HFFc6 (cell line): ENCODE measurements at regions not wholly inside any gene's neighbourhood (a gene's known extent, or its start where the extent isn't known, plus 50 kb on each side); places are given as distances from the start of the nearest gene placed in this dataset.
"Not testable (repeated sequence)": the region's sequence is repeated elsewhere in the genome, so short reads cannot be mapped to it uniquely, and the experiment has no call there.

Experiments used
- DNase-seq: peaks from one replicate; pipeline ENCODE4 v3.0.0-alpha.2; 2018
- H3K27ac Mint-ChIP-seq: 2 replicates; pipeline ENCODE4 v1.8.0; 2020; ENCODE audit warnings: mild to moderate bottlenecking, mixed read lengths
- H3K27me3 Mint-ChIP-seq: 2 replicates; pipeline ENCODE4 v1.8.0; 2021; ENCODE audit warnings: mild to moderate bottlenecking, moderate library complexity, mixed read lengths; ENCODE audit not compliant: insufficient read depth
- H3K36me3 Mint-ChIP-seq: 2 replicates; pipeline ENCODE4 v1.8.0; 2021; ENCODE audit warnings: low read depth, mixed read lengths
- H3K4me1 Mint-ChIP-seq: 2 replicates; pipeline ENCODE4 v1.8.0; 2020; ENCODE audit warnings: low read depth, mixed read lengths
- H3K4me3 Mint-ChIP-seq: 2 replicates; pipeline ENCODE4 v1.8.0; 2020; ENCODE audit warnings: mild to moderate bottlenecking, moderate library complexity, mixed read lengths
- H3K9me3 Mint-ChIP-seq: 2 replicates; pipeline ENCODE4 v1.8.0; 2020; ENCODE audit warnings: mild to moderate bottlenecking, mixed read lengths
- TF ChIP-seq, protein P1 (sequence below): fragments of 200-600 bp; sonication (generic); IDR thresholded peaks from 2 replicates; pipeline ENCODE4 v1.5.0; 2021; ENCODE audit warnings: antibody characterized with exemption, mild to moderate bottlenecking

DNA sequence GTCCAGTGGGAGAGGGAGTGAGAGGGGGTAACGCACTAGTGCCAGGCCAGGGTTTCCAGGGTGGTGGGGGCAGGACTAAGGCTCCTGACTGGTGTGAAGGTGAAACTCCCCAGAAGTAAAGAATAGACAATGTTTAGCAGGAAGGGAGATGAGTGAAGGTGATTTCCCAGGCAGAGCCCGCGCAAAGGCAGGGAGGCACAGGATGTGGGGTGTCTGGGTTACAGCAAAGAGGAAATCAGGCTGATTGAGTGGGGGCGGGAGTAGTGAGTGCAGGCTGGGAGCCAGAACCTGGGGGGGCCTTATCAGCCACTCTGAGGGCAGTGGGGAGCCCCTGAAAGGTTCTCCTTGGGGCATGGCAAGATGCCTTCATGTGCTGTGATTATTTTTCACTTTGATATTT lies 167.5 kb downstream of the UTP18 start:
- peaks cover 12% of the 10 kb centered on the region for H3K9me3 Mint-ChIP-seq
- no peak for DNase-seq
- TF ChIP-seq, protein P1, sequence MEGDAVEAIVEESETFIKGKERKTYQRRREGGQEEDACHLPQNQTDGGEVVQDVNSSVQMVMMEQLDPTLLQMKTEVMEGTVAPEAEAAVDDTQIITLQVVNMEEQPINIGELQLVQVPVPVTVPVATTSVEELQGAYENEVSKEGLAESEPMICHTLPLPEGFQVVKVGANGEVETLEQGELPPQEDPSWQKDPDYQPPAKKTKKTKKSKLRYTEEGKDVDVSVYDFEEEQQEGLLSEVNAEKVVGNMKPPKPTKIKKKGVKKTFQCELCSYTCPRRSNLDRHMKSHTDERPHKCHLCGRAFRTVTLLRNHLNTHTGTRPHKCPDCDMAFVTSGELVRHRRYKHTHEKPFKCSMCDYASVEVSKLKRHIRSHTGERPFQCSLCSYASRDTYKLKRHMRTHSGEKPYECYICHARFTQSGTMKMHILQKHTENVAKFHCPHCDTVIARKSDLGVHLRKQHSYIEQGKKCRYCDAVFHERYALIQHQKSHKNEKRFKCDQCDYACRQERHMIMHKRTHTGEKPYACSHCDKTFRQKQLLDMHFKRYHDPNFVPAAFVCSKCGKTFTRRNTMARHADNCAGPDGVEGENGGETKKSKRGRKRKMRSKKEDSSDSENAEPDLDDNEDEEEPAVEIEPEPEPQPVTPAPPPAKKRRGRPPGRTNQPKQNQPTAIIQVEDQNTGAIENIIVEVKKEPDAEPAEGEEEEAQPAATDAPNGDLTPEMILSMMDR = no peak
- H3K4me3 Mint-ChIP-seq = no peak overlapping the region
- no peaks in the 10 kb centered on the region; the same call in 1 of the 2 replicates for H3K27me3 Mint-ChIP-seq
- H3K36me3 Mint-ChIP-seq = no peaks in the 10 kb centered on the region
- no peak overlapping the region for H3K27ac Mint-ChIP-seq
- H3K4me1 Mint-ChIP-seq = no peaks in the 10 kb centered on the region

DNA sequence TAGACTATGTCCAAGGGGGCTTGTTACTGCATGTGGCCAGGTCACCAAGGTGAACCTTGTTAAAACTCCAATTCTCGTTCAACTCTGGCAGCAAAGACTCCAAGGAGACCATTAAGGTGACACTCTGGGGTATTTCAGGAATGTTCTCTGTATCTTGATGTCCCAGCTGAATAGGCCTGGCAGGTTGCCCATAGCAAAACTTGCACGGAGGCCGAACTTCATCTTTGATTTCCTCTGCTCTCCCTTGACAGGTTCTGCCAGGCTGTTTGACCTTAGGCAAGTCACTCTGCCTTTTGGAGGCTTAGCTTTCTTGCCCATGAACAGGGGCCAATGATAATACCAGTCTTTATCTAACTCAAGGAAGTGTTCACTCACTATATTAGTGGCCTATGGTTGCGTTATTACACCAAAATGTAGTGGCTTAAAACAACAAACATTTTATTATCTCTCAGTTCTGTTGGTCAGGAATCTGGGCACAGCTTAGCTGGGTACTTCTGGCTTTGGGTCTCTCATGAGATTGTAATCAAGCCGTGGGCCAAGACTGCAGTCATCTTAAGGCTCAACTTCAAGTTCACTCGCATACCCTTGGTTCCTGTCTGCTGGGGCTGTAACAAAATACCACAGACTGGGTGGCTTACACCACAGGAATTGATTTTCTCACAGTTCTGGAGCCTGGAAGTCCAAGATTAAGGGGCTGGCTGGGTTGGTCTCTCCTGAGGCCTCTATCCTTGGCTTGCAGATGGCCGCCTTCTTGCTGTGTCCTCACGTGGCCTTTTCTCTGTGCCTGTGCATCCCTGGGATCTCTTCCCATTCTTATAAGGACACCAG lies 168.5 kb downstream of the UTP18 start:
- no peak overlapping the region for H3K27ac Mint-ChIP-seq
- no peaks in the 10 kb centered on the region; the same call in 1 of the 2 replicates for H3K27me3 Mint-ChIP-seq
- no peaks in the 10 kb centered on the region for H3K4me1 Mint-ChIP-seq
- H3K36me3 Mint-ChIP-seq = no peaks in the 10 kb centered on the region
- H3K4me3 Mint-ChIP-seq = no peak overlapping the region
- no peak for DNase-seq
- peaks cover 11% of the 10 kb centered on the region for H3K9me3 Mint-ChIP-seq
- TF ChIP-seq, protein P1 = no peak

DNA sequence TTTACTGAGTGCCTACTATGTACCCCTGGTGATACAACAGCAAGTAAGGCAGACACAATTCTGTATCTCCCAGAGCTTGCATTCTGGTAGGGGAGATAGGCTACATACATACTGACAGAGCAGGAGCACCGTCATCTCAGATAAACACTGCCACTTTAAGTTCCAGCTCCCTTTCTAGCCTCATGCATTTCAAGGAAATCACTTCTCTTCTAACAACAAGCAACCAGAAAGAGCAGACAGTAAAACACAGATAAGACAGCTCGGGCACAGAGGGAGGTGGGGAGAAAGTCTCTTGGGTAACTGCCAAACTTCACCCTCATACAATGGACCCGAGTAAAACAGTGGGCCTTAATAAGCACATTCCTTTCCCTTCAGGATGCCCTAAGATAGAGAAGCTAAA lies 169.6 kb downstream of the UTP18 start:
- H3K27me3 Mint-ChIP-seq, H3K36me3 Mint-ChIP-seq, H3K27ac Mint-ChIP-seq, H3K4me1 Mint-ChIP-seq, DNase-seq, H3K4me3 Mint-ChIP-seq: not testable (repeated sequence)
- H3K9me3 Mint-ChIP-seq = peaks cover 17% of the 10 kb centered on the region

GRCh38 chr17:51430591-51430990 lies 170.2 kb downstream of the UTP18 start:
- no peak overlapping the region for H3K27ac Mint-ChIP-seq
- H3K4me1 Mint-ChIP-seq = no peaks in the 10 kb centered on the region
- TF ChIP-seq, protein P1 = no peak
- peaks cover 22% of the 10 kb centered on the region for H3K9me3 Mint-ChIP-seq
- H3K4me3 Mint-ChIP-seq = no peak overlapping the region
- H3K36me3 Mint-ChIP-seq = no peaks in the 10 kb centered on the region
- no peaks in the 10 kb centered on the region; the same call in 1 of the 2 replicates for H3K27me3 Mint-ChIP-seq
- no peak for DNase-seq

- H3K9me3 Mint-ChIP-seq = peaks cover 24% of the 10 kb centered on the region
- H3K27me3 Mint-ChIP-seq = no peaks in the 10 kb centered on the region
- H3K4me1 Mint-ChIP-seq = no peaks in the 10 kb centered on the region
- H3K4me3 Mint-ChIP-seq = no peak overlapping the region
- TF ChIP-seq, protein P1 = no peak
- no peak overlapping the region for H3K27ac Mint-ChIP-seq
- H3K36me3 Mint-ChIP-seq = no peaks in the 10 kb centered on the region
- DNase-seq = no peak
Measured at GRCh38 chr17:51434434-51435170, 174.3 kb downstream of the UTP18 start.

DNA sequence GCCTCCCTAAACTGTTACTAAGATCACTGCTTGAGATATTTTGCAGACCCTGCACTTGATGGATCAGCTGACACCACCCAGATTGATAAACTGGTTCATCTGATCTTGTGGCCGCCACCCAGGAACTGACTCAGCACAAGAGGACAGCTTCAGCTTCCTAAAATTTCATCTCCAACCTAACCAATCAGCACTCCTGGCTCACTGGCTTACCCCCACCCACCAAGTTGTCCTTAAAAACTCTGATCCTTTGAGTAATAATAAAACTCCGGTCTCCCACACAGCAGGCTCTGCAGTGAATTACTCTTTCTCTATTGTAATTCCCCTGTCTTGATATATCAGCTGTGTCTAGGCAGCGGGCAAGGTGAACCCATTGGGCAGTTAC lies 174.8 kb downstream of the UTP18 start:
- no peak overlapping the region for H3K4me3 Mint-ChIP-seq
- peaks cover 30% of the 10 kb centered on the region for H3K9me3 Mint-ChIP-seq
- no peak overlapping the region for H3K27ac Mint-ChIP-seq
- H3K27me3 Mint-ChIP-seq = no peaks in the 10 kb centered on the region
- no peaks in the 10 kb centered on the region for H3K4me1 Mint-ChIP-seq
- no peaks in the 10 kb centered on the region for H3K36me3 Mint-ChIP-seq
- TF ChIP-seq, protein P1 = no peak
- no peak for DNase-seq
